ENCODE measurements at regions not wholly inside any gene's neighbourhood (a gene's known extent, or its start where the extent isn't known, plus 50 kb on each side); places are given as distances from the start of the nearest gene placed in this dataset.
"Not testable (repeated sequence)": the region's sequence is repeated elsewhere in the genome, so short reads cannot be mapped to it uniquely, and the experiment has no call there.

DNA sequence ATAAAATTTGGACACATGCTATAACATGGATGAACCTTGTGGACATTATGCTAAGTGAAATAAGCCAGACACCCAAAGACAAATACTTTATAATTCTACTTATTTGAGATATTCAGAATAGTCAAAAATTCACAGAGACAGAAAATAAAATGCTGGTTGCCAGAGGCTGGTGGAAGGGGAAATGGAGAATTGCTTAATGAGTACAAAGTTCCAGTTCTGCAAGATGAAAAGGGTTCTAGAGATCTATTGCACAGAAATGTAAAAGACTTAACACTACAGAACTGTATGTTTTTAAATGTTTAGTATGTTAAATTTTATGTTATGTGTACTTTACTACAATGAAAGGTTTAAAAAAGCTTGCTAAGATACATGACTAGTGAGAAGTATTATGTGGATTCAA is 344.8 kb downstream of the CNTN3 start:
- no peak for DNase-seq

DNA sequence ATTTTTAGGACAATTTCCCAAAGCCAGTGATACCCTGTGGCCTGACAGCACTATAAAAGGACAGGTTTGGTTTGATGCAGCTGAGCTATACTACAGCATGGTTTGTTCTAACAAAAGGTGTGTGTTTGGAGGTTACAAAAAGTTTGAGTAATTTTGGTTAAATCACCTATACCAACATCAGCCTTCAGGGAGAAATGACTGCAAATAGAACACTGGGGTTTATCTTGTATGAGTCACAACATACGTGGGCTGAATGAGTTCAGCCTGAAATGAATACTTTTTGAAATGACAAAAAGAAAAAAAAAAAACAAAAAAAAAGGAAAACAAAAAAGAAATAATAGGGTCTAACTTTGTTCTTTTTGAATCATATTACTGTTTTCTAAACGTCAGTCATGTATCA is 345.7 kb downstream of the CNTN3 start:
- DNase-seq, result no peak

- DNase-seq, result peak; percentile 22 to 32
These were observed 346.8 kb downstream of the CNTN3 start for GRCh38 chr3:74267588-74268184.

GRCh38 chr3:74267131-74267530 is 347.3 kb downstream of the CNTN3 start:
- DNase-seq, result no peak

DNA sequence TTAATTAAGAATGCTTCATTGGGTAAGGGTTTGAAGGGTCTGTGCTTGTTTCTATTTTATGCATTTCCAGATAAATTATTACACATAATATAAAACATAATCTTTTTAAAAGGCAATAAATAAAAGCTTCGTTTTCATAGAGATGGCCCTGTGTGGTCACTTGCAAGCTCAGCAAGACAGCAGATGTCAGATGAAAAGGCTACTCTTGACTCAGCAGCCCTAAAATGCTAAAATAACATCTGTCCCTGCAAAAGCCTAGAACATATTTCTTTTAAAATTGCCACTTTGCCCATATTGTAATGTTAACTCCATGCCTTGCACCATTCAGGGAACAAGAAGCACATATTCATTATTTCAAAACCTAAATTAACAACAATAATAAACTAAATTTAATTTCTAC is 349.4 kb downstream of the CNTN3 start:
- DNase-seq, result no peak

- no peak for DNase-seq
These were observed 351.4 kb downstream of the CNTN3 start for GRCh38 chr3:74263031-74263430.

DNA sequence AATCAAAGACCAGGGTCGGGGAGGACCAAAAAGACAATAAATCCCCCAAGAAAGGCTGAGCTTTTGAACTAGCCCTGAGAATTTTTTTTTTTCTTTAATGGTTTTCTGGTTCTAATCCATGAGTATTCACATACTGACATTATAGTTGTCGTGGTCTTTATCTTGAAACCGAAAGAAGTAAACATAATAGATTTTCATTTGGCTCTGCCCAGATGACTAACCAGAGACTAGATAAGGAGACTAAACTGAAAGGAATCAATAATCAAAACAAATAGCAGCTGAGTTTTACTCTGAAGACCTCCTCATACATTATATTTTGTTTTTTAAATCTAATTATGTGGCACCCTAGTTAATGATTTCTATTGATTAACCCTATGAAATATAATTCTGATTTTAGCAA is 381.4 kb downstream of the CNTN3 start:
- DNase-seq, result no peak

DNA sequence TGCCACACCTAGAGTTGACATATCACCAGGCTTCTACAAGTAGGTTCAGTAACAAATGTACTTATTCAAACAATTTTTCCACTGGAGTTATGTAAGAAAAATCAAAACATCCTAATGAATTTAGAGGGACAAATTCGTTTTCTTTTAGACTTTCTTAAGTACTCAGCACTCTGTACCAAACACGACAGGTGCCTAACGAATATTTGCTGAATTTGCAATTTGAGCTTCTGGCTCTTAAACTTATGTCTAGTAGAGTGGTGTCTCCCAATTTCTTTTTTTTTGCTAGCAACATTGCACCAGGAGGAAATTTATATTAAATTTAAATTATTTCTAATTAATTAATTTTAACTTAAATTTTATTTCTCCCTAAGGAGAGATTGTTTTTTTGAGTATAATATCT is 397.0 kb downstream of the CNTN3 start:
- DNase-seq, result no peak

GRCh38 chr3:74214286-74214685 is 400.2 kb downstream of the CNTN3 start:
- DNase-seq, result no peak

DNA sequence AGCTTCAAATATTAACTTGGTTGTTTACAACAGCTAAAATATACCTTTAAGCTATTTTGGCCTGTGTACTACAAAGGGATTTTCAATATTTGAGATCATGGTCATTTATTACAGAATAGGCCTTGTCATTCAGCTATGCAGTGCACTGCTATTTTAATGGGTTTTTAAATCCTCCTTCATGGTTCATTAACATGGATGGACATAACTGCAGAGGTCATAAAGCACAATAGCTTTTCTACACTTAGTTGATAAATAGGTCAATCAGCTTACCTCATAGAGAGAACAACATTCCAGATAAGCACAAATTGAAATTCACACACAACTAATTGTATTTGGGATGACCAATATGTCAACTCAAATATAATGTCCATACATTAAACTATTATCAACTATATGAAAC is 403.7 kb downstream of the CNTN3 start:
- no peak for DNase-seq

DNA sequence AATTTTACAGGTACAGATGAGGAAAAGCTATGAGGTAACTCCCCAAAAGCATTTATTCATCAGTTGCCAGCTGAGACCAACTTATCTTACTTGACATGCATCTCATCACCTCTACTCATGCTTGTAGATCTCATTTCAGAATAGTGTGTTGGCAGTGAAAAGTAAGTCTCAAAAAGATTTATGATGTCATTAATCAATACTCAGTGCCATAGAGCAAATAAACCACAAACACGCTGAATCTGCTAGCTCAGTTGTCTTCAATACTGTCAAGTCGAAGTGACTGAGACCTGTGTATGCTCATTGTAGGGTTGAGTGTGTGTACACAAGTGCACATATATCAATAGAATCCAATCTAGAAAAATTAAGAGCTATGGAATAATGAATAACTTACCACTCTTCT is 413.5 kb downstream of the CNTN3 start:
- no peak for DNase-seq

DNA sequence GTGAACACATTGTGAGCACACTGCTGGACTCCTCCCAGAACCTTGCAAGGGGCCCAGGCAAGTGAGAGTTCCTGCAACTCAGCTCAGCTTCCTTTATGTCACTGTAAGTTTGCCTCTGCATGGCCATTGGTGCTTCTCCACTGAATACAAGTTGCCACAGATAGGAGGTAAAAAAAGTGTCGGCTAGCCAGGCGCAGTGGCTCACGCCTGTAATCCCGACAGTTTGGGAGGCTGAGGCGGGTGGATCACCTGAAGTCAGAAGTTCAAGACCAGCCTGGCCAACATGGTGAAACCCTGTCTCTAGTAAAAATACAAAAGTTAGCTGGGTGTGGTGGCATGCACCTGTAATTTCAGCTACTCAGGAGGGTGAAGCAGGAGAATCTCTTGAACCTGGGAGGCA is 435.8 kb downstream of the CNTN3 start:
- not testable (repeated sequence) for DNase-seq

- no peak for DNase-seq
These were observed 441.4 kb downstream of the CNTN3 start for GRCh38 chr3:74173090-74173489.

DNA sequence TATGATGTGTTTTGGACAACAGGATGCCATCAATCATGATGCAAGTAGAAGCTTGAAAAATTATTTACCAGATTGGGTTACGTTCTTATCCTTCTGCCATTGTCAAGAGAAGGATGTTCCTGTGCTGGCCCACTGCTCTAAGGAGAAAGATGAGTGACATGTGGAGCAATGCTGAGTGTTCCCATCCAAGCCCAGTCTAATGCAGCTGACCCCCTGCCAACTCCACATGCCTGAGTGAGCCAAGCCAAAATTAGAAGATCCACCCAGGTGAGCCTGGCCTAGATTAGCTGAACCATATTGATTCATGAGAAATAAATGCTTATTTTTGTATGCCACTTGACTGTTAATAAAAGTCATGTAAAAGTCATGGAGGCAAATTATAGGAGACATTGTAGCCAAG is 446.5 kb downstream of the CNTN3 start:
- DNase-seq, result no peak

DNA sequence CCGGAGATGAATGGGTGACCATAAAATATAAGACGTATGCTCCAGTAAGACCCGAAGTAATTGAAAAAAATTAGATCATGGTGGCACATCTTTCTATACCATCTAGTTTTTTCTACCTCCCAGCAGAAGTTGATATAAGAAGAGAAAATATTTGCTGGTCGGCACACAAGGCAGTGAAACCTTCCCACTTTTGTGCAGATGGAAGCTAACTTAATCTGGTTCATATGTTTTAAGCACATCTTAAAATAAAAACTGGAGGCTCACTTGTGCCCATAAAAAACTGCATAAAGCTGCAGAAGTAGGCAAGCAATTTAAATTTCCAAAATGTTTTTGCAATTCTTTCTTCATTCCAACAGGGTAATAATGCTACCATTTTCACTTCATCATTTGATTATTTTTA is 449.2 kb downstream of the CNTN3 start:
- DNase-seq, result no peak

DNA sequence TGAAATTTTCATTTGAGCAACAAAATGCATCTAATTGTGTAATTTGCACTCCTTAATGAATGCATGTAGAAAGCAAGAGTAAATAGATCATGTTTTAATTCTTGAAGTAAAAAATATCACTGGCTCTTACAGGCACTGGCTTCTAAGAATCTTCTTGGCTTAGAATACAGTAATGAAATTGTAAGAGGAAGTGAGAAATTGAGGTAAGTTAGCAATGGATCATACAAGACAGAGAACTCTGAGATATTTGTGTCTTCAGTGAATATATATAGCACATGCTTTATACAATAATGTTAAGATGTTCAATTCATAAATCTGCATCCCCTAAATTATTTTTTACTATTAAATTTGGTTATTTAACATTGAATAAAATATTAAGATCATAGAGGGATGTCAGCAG is 465.0 kb downstream of the CNTN3 start:
- DNase-seq, result no peak

DNA sequence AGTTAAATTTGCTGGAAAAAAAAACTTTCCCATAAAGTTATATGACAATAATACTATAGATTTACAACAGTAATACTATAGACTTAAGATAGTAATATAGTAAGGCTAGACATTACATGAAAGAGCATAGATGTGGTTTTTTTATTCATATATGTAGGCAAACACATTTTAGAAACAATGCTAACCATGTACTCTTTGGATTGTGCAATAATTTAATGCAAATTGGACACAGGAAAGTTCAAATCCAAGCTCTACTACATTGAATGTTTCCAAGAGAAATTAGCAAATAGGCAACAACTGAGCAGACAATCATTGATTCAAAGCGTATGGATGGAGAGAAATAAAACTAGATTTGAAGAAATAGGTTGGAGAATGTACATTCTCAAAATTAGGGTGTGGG is 469.2 kb downstream of the CNTN3 start:
- DNase-seq, result no peak

DNA sequence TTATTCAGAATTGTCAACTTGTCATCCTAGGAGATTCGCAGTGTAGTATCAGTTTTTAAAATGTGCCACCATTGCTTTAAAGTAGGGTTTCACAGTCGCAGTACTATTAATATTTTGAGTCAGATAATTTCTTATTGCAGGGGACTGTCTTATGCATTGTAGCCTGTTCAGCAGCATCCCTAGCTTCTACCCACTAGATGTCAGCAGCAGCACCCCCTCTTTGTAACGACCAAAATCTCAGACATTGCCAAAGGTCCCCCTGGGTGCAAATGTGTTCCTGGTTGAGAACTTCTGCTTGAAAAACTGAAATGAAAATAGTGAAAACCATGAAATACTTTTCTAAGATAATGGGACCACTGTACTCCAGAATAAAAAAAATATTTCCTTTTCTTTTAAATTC is 474.8 kb downstream of the CNTN3 start:
- DNase-seq, result peak; percentile 11 to 19

- DNase-seq, result no peak
These were observed 476.7 kb downstream of the CNTN3 start for GRCh38 chr3:74137790-74138189.

DNA sequence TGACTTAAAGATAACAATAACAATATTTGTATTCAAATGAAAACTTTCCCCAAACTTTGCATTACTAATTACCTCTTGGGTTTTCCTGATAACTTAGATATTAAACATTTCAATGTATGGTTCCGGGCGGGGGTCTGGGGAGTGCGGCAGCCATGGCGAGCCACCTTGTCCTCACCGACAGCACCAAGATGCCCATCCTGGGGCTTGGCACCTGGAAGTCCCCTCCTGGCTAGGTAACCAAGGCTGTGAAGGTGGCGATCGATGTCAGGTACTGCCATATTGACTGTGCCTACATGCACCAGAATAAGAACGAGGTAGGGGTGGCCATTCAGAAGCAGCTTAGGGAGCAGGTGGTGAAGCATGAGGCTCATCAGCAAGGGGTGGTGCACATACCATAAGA is 478.7 kb downstream of the CNTN3 start:
- DNase-seq, result no peak

GRCh38 chr3:74134831-74135230 is 479.6 kb downstream of the CNTN3 start:
- no peak for DNase-seq

- not testable (repeated sequence) for DNase-seq
These were observed 482.7 kb downstream of the CNTN3 start for GRCh38 chr3:74131546-74132328.

- no peak for DNase-seq
These were observed 484.8 kb downstream of the CNTN3 start for GRCh38 chr3:74129611-74130010.

- no peak for DNase-seq
These were observed 485.4 kb downstream of the CNTN3 start for GRCh38 chr3:74129056-74129455.

GRCh38 chr3:74127256-74127655 is 487.2 kb downstream of the CNTN3 start:
- DNase-seq, result no peak

All from Kasumi-1 (cell line).